ENCODE measurements at regions not wholly inside any gene's neighbourhood (a gene's known extent, or its start where the extent isn't known, plus 50 kb on each side); places are given as distances from the start of the nearest gene placed in this dataset.

DNA sequence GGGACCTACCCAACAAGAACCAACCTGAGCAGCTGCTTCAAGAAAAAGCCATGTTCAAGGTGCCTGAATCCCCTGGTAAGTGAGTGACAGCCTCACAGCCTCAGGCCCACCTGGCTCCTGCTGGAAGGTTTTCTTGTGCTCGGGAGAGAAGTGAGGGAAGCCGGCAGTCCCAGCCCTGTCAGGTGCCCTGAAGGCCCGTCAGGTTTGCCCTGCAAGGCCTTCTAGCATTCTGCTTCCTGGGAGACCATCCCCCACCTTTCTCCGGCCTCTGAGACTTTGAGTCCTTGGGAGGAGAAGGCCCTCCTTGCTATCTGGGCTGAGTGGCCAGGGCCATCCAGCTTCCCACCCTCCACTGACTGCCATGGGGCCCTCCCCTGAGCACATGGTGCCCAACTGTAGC, 166.7 kb upstream of the ZNF267 start:
- DNase-seq (ENCODE audit: low spot score), result no peak
- no peak for ATAC-seq (ENCODE audit: insufficient number of reproducible peaks, low FRiP score, low read depth)
- Histone ChIP-seq H3K36me3 (peaks cover 9% of the 10 kb centered on the region), H3K27me3 (replicated peaks; ENCODE audit: insufficient read depth) (no peaks in the 10 kb centered on the region), H3K27ac (no peak overlapping the region), H3K9me3 (no peaks in the 10 kb centered on the region), H3K4me1 (ENCODE audit: control insufficient read depth in 1 of 2, low read depth in 2 of 2) (peaks cover 0 to under 1% of the 10 kb centered on the region in 2 donors), H3K4me3 (no peak overlapping the region)
- TF ChIP-seq, protein P1, sequence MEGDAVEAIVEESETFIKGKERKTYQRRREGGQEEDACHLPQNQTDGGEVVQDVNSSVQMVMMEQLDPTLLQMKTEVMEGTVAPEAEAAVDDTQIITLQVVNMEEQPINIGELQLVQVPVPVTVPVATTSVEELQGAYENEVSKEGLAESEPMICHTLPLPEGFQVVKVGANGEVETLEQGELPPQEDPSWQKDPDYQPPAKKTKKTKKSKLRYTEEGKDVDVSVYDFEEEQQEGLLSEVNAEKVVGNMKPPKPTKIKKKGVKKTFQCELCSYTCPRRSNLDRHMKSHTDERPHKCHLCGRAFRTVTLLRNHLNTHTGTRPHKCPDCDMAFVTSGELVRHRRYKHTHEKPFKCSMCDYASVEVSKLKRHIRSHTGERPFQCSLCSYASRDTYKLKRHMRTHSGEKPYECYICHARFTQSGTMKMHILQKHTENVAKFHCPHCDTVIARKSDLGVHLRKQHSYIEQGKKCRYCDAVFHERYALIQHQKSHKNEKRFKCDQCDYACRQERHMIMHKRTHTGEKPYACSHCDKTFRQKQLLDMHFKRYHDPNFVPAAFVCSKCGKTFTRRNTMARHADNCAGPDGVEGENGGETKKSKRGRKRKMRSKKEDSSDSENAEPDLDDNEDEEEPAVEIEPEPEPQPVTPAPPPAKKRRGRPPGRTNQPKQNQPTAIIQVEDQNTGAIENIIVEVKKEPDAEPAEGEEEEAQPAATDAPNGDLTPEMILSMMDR (IDR thresholded peaks at IDR 0.05), result no peak

DNA sequence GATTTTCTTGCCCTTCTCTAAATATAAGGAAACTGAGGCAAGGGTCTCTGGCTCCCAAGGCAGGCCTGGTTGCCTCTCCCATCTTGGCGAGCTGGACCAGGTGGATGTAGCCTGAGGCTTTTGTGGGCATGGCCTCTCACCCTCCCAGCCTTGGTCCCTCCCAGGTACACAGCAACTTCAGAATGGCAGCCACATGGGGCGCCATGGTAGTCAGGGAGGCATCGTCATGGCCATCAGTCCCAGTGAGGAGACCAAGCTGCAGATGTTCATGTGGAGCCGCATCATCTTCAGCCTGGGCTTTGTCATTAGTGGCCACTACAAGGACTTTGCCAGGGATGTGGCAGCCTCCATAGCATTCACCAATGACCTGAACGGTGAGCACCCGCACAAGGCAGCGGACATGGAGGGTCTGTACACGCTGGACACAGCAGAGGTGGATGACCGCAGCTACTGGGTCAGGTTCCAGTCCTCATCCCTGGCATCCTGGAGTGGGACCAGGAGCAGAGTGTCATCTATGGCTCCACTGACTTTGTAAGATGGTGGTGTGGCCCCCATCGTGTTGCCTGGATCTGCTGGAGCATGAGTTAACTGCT, 165.8 kb upstream of the ZNF267 start:
- H3K36me3 ChIP-seq, result peaks cover 9% of the 10 kb centered on the region
- peaks cover 0 to 4% of the 10 kb centered on the region in 2 donors for H3K4me1 ChIP-seq (ENCODE audit: control insufficient read depth in 1 of 2, low read depth in 2 of 2)
- DNase-seq (ENCODE audit: low spot score), result no peak
- no peak for ATAC-seq (ENCODE audit: insufficient number of reproducible peaks, low FRiP score, low read depth)
- H3K9me3 ChIP-seq, result no peaks in the 10 kb centered on the region
- H3K27ac ChIP-seq, result no peak overlapping the region
- H3K4me3 ChIP-seq, result no peak overlapping the region
- TF ChIP-seq, protein P1 (IDR thresholded peaks at IDR 0.05), result no peak
- no peaks in the 10 kb centered on the region for H3K27me3 ChIP-seq (replicated peaks; ENCODE audit: insufficient read depth)

DNA sequence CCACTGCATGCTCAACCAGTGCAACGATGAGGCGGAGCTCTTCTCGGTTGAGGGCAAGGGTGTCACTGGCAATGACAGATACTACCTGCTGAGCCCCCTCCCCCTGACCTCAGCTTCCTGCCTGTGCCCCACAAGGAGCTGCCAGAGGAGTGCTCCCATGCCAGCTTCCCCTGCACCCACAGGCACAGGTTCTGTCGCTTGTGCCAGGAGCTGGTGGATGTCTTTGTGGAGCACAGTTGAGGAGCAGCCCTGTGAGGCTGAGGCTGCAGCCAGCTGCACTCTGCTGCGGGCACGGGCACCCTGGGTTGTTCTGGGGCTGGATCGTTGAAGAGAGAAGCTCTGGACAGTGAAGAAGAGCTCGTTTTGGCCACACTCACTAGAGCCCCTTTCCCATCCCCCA, 165.3 kb upstream of the ZNF267 start:
- TF ChIP-seq, protein P1 (IDR thresholded peaks at IDR 0.05), result no peak
- H3K27ac ChIP-seq, result no peak overlapping the region
- peaks cover 0 to 4% of the 10 kb centered on the region in 2 donors for H3K4me1 ChIP-seq (ENCODE audit: control insufficient read depth in 1 of 2, low read depth in 2 of 2)
- H3K36me3 ChIP-seq, result peaks cover 9% of the 10 kb centered on the region
- no peaks in the 10 kb centered on the region for H3K9me3 ChIP-seq
- DNase-seq (ENCODE audit: low spot score) (no peak), ATAC-seq (ENCODE audit: insufficient number of reproducible peaks, low FRiP score, low read depth) (no peak)
- H3K4me3 ChIP-seq, result no peak overlapping the region
- H3K27me3 ChIP-seq (replicated peaks; ENCODE audit: insufficient read depth), result no peaks in the 10 kb centered on the region

DNA sequence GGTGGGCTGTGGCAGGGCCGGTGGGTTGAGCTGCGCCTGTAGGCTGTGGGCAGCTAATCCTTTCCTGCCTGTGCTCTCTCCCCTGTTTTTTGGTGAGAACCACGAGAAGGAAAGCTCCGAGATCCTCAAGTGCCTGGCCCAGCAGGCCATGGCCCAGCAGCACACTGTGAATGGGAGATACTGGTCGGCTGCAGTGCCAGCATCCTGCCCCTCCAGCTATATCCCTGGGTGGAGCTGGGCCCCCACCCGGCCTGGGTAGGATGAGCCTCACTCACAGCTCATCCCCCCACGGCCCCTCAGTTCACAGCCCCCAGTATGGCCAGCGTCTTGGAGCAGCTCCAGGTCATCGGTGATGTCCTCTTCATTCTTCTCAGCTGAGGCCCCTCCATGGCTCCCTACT, 164.4 kb upstream of the ZNF267 start:
- Histone ChIP-seq H3K27ac (no peak overlapping the region), H3K4me3 (no peak overlapping the region), H3K9me3 (no peaks in the 10 kb centered on the region), H3K36me3 (peaks cover 9% of the 10 kb centered on the region), H3K27me3 (replicated peaks; ENCODE audit: insufficient read depth) (no peaks in the 10 kb centered on the region), H3K4me1 (ENCODE audit: control insufficient read depth in 1 of 2, low read depth in 2 of 2) (peaks cover 1 to 6% of the 10 kb centered on the region in 2 donors)
- no peak for DNase-seq (ENCODE audit: low spot score)
- no peak for ATAC-seq (ENCODE audit: insufficient number of reproducible peaks, low FRiP score, low read depth)
- TF ChIP-seq, protein P1 (IDR thresholded peaks at IDR 0.05), result no peak

DNA sequence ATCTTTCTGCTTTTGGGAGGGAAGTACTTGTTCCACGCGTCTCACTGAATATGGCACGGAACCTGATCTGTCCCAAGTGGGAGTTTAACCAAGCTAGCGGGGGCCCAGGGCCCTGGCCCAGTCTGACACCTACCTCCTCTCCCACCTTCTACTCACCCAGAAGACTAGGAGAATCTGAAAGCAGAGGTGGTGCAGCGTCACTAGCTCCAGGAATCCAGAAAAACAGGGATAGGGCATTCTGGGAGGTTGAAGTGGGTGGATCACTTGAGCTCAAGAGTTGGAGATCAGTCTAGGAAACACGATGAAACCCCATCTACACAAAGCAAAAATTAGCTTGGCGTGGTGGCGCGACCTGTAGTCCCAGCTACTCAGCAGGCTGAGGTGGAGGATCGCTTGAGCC, 163.5 kb upstream of the ZNF267 start:
- Histone ChIP-seq H3K27ac (no peak overlapping the region), H3K9me3 (no peaks in the 10 kb centered on the region), H3K27me3 (replicated peaks; ENCODE audit: insufficient read depth) (no peaks in the 10 kb centered on the region), H3K36me3 (peaks cover 3% of the 10 kb centered on the region), H3K4me3 (no peak overlapping the region), H3K4me1 (ENCODE audit: control insufficient read depth in 1 of 2, low read depth in 2 of 2) (peaks cover 6 to 16% of the 10 kb centered on the region in 2 donors)
- TF ChIP-seq, protein P1 (IDR thresholded peaks at IDR 0.05), result no peak
- DNase-seq (ENCODE audit: low spot score), result no peak
- no peak for ATAC-seq (ENCODE audit: insufficient number of reproducible peaks, low FRiP score, low read depth)
